NCI-H82 treated with DMSO at 0.1 percent for 48 hours (cell line): ENCODE measurements at regions not wholly inside any gene's neighbourhood (a gene's known extent, or its start where the extent isn't known, plus 50 kb on each side); places are given as distances from the start of the nearest gene placed in this dataset.

ENCODE experiments used
- DNase-seq: peaks from one replicate; lab custom pipeline; 2025; ENCODE audit not compliant: unreplicated experiment; lab: John Stamatoyannopoulos, UW

- DNase-seq: no peak
These were observed 1312.7 kb upstream of the ACO1 start for GRCh38 chr9:31071606-31072286.

- DNase-seq: no peak
These were observed 1306.3 kb upstream of the ACO1 start for GRCh38 chr9:31078175-31078574.

GRCh38 chr9:31084350-31084749 lies 1300.1 kb upstream of the ACO1 start:
- DNase-seq: no peak

GRCh38 chr9:31089549-31090221 lies 1294.8 kb upstream of the ACO1 start:
- no peak for DNase-seq

GRCh38 chr9:31100311-31100710 lies 1284.1 kb upstream of the ACO1 start:
- DNase-seq: no peak

GRCh38 chr9:31103836-31104235 lies 1280.6 kb upstream of the ACO1 start:
- no peak for DNase-seq

- DNase-seq: no peak
These were observed 1280.2 kb upstream of the ACO1 start for GRCh38 chr9:31104249-31104648.

GRCh38 chr9:31112491-31112890 lies 1272.0 kb upstream of the ACO1 start:
- no peak for DNase-seq

- no peak for DNase-seq
These were observed 1270.1 kb upstream of the ACO1 start for GRCh38 chr9:31114346-31114745.

- no peak for DNase-seq
These were observed 1264.5 kb upstream of the ACO1 start for GRCh38 chr9:31119890-31120454.

GRCh38 chr9:31124389-31124788 lies 1260.1 kb upstream of the ACO1 start:
- no peak for DNase-seq

GRCh38 chr9:31135567-31135966 lies 1248.9 kb upstream of the ACO1 start:
- no peak for DNase-seq

- no peak for DNase-seq
These were observed 1247.9 kb upstream of the ACO1 start for GRCh38 chr9:31136524-31136923.

- DNase-seq: no peak
These were observed 1247.0 kb upstream of the ACO1 start for GRCh38 chr9:31137176-31138160.

- DNase-seq: no peak
These were observed 1244.1 kb upstream of the ACO1 start for GRCh38 chr9:31140316-31140715.

- DNase-seq: no peak
These were observed 1242.0 kb upstream of the ACO1 start for GRCh38 chr9:31142456-31142855.

GRCh38 chr9:31144614-31145013 lies 1239.8 kb upstream of the ACO1 start:
- no peak for DNase-seq

- no peak for DNase-seq
These were observed 1237.8 kb upstream of the ACO1 start for GRCh38 chr9:31146485-31147166.

GRCh38 chr9:31153250-31153840 lies 1231.1 kb upstream of the ACO1 start:
- no peak for DNase-seq

- no peak for DNase-seq
These were observed 1217.9 kb upstream of the ACO1 start for GRCh38 chr9:31166516-31166915.
